Astrocyte (in vitro differentiated cells and primary cell): ENCODE measurements at regions not wholly inside any gene's neighbourhood (a gene's known extent, or its start where the extent isn't known, plus 50 kb on each side); places are given as distances from the start of the nearest gene placed in this dataset.

Experiments
- EZH2 ChIP-seq: IDR thresholded peaks from 2 replicates; pipeline ENCODE4 v1.6.1; 2012; ENCODE audit warnings: mild to moderate bottlenecking, low read length, inconsistent platforms; ENCODE audit not compliant: insufficient read depth
- TF ChIP-seq, protein P1 (sequence below): IDR thresholded peaks from 2 replicates; pipeline ENCODE4 v1.5.1; 2011; ENCODE audit warnings: low read depth, mild to moderate bottlenecking, inconsistent platforms, low read length, moderate library complexity; ENCODE audit not compliant: insufficient read depth

DNA sequence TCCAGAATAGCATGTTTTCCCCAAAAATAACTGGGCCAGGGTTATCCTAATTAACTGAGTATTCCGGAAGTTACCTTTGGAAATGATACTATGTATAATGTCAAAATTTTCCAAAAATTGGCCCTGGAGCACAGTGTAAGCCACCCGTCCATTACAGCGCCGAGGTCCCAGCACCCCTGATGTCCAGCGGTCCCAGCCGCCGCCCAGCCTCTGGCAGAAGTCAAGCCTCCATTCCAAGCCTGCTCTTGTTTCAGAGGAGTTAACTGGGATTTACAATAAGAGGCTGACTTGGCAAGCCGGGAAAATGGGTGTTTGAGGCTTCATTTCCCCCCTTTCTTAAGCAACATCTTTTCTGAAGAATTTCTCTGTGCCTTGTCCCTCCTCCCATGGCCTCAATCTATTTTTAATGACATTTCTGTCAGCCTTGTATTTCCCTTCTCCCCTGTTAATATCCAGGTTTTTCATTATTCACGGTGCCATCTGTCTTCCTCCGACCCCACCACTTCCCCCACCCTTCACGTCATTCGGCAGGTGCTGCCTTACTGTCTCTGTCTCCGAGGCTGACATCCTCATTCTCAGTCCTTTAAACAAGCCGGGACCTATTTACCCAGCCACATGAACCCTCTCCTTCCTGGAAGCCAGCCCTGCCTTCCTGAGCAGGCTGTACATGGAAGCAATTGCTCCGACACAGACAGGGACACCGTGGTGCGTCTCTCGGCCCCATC lies 490.9 kb downstream of the NPHP4 start:
- TF ChIP-seq, protein P1, sequence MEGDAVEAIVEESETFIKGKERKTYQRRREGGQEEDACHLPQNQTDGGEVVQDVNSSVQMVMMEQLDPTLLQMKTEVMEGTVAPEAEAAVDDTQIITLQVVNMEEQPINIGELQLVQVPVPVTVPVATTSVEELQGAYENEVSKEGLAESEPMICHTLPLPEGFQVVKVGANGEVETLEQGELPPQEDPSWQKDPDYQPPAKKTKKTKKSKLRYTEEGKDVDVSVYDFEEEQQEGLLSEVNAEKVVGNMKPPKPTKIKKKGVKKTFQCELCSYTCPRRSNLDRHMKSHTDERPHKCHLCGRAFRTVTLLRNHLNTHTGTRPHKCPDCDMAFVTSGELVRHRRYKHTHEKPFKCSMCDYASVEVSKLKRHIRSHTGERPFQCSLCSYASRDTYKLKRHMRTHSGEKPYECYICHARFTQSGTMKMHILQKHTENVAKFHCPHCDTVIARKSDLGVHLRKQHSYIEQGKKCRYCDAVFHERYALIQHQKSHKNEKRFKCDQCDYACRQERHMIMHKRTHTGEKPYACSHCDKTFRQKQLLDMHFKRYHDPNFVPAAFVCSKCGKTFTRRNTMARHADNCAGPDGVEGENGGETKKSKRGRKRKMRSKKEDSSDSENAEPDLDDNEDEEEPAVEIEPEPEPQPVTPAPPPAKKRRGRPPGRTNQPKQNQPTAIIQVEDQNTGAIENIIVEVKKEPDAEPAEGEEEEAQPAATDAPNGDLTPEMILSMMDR: no peak
- TF ChIP-seq EZH2: no peak
